ENCODE measurements at regions not wholly inside any gene's neighbourhood (a gene's known extent, or its start where the extent isn't known, plus 50 kb on each side); places are given as distances from the start of the nearest gene placed in this dataset.

GRCh38 chr1:199954699-199955098, 72.8 kb upstream of the NR5A2 start:
- DNase-seq, result no peak

GRCh38 chr1:199955235-199955634, 72.3 kb upstream of the NR5A2 start:
- no peak for DNase-seq

GRCh38 chr1:199956005-199956404, 71.5 kb upstream of the NR5A2 start:
- no peak for DNase-seq

GRCh38 chr1:199959033-199959774, 68.3 kb upstream of the NR5A2 start:
- peak; percentile 63 for DNase-seq

- no peak for DNase-seq
Observed at GRCh38 chr1:199959775-199960110, 67.8 kb upstream of the NR5A2 start.

- no peak for DNase-seq
Observed at GRCh38 chr1:199970125-199970524, 57.4 kb upstream of the NR5A2 start.

- no peak for DNase-seq
Observed at GRCh38 chr1:199976496-199977144, 50.9 kb upstream of the NR5A2 start.

Measured in NCI-H510A (cell line).